Mucosa of descending colon (tissue), 3 donors: ENCODE measurements at regions not wholly inside any gene's neighbourhood (a gene's known extent, or its start where the extent isn't known, plus 50 kb on each side); places are given as distances from the start of the nearest gene placed in this dataset.

ENCODE experiments used
- ATAC-seq: fragments of 200-7000 bp; cut with Tn5 transposase; one replicate; pipeline ENCODE4 v1.9.1; 2020; ENCODE audit warnings: mild to moderate bottlenecking, moderate library complexity
- DNase-seq, 3 donors: peaks; one replicate each; pipeline ENCODE4 v3.0.0-alpha.2; 2020
- H3K36me3 ChIP-seq: fragments of 200-600 bp; one replicate; pipeline ENCODE4 v1.8.0; 2021; ENCODE audit warnings: low read depth, mild to moderate bottlenecking
- H3K4me1 ChIP-seq: fragments of 200-600 bp; one replicate; pipeline ENCODE4 v1.8.0; 2021; ENCODE audit warnings: low read depth, mild to moderate bottlenecking
- H3K4me3 ChIP-seq: fragments of 200-600 bp; one replicate; pipeline ENCODE4 v1.8.0; 2021; ENCODE audit warnings: mild to moderate bottlenecking
- H3K9me3 ChIP-seq: fragments of 200-600 bp; one replicate; pipeline ENCODE4 v1.8.0; 2021; ENCODE audit warnings: mild to moderate bottlenecking
- intact Hi-C, 2 donors: fragments of 100-400 bp; cut with DNase I in 1 of 2; cut with micrococcal nuclease in 1 of 2; formaldehyde crosslinking; loops; one replicate each; pipeline versions ENCODE4 v1.11.0 to v1.11.1; 2022; cut with DNase I, micrococcal nuclease
- TF ChIP-seq, protein P1 (sequence below): fragments of 200-600 bp; IDR thresholded peaks from one replicate; pipeline ENCODE4 v1.8.0; 2022; ENCODE audit warnings: antibody characterized with exemption, mild to moderate bottlenecking
- donor health status: DM: no; HTN: no; CAD: no; lungs with moderate emphysema.
- donor health status: DM: no; HTN: no; CAD: no.
- donor health status: DM: no; HTN: yes; CAD: no.

- no peak for ATAC-seq
- Histone ChIP-seq H3K4me3 (no peak overlapping the region), H3K9me3 (no peaks in the 10 kb centered on the region), H3K36me3 (no peaks in the 10 kb centered on the region), H3K4me1 (no peaks in the 10 kb centered on the region)
- DNase-seq: no peak
- TF ChIP-seq, protein P1, sequence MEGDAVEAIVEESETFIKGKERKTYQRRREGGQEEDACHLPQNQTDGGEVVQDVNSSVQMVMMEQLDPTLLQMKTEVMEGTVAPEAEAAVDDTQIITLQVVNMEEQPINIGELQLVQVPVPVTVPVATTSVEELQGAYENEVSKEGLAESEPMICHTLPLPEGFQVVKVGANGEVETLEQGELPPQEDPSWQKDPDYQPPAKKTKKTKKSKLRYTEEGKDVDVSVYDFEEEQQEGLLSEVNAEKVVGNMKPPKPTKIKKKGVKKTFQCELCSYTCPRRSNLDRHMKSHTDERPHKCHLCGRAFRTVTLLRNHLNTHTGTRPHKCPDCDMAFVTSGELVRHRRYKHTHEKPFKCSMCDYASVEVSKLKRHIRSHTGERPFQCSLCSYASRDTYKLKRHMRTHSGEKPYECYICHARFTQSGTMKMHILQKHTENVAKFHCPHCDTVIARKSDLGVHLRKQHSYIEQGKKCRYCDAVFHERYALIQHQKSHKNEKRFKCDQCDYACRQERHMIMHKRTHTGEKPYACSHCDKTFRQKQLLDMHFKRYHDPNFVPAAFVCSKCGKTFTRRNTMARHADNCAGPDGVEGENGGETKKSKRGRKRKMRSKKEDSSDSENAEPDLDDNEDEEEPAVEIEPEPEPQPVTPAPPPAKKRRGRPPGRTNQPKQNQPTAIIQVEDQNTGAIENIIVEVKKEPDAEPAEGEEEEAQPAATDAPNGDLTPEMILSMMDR: no peak
- intact Hi-C loops: no loop called here
Measured at GRCh38 chr20:52905241-52905994, 66.7 kb upstream of the TSHZ2 start.

- no peaks in the 10 kb centered on the region for H3K36me3 ChIP-seq
- TF ChIP-seq, protein P1: no peak
- no peak overlapping the region for H3K4me3 ChIP-seq
- ATAC-seq (no peak), DNase-seq (no peak)
- intact Hi-C loops: no loop called here
- H3K9me3 ChIP-seq: no peaks in the 10 kb centered on the region
- no peaks in the 10 kb centered on the region for H3K4me1 ChIP-seq
Measured at GRCh38 chr20:52904837-52905236, 67.3 kb upstream of the TSHZ2 start.

- no peak for ATAC-seq
- Histone ChIP-seq H3K4me1 (no peaks in the 10 kb centered on the region), H3K36me3 (no peaks in the 10 kb centered on the region), H3K4me3 (no peak overlapping the region), H3K9me3 (no peaks in the 10 kb centered on the region)
- intact Hi-C loops: no loop called here
- DNase-seq: no peak
- TF ChIP-seq, protein P1: no peak
Measured at GRCh38 chr20:52899041-52899608, 73.0 kb upstream of the TSHZ2 start.

- no peaks in the 10 kb centered on the region for H3K9me3 ChIP-seq
- no peak for DNase-seq
- TF ChIP-seq, protein P1: no peak
- no peak overlapping the region for H3K4me3 ChIP-seq
- no peaks in the 10 kb centered on the region for H3K36me3 ChIP-seq
- intact Hi-C loops: no loop called here
- no peak for ATAC-seq
- no peaks in the 10 kb centered on the region for H3K4me1 ChIP-seq
Measured at GRCh38 chr20:52896348-52896747, 75.8 kb upstream of the TSHZ2 start.

- TF ChIP-seq, protein P1: no peak
- Histone ChIP-seq H3K4me3 (no peak overlapping the region), H3K36me3 (no peaks in the 10 kb centered on the region)
Measured at GRCh38 chr20:52895701-52896100, 76.5 kb upstream of the TSHZ2 start.

More at GRCh38 chr20:52895701-52896100, 76.5 kb upstream of the TSHZ2 start:
- no peak for ATAC-seq
- no peaks in the 10 kb centered on the region for H3K4me1 ChIP-seq
- no peaks in the 10 kb centered on the region for H3K9me3 ChIP-seq
- no peak for DNase-seq
- intact Hi-C loops: no loop called here
